Bronchial epithelial cell (primary cell): ENCODE measurements at regions not wholly inside any gene's neighbourhood (a gene's known extent, or its start where the extent isn't known, plus 50 kb on each side); places are given as distances from the start of the nearest gene placed in this dataset.

Experiments
- DNase-seq: peaks from one replicate; pipeline ENCODE4 v3.0.0-alpha.2; 2010; ENCODE audit warnings: low read depth
- FAIRE-seq: peaks from 2 replicates; lab custom pipeline; 2011; peaks lifted over from hg19 to GRCh38; lab: Jason Lieb, UNC
- H3K27me3 ChIP-seq: 2 replicates; pipeline ENCODE4 v1.5.1; 2011; ENCODE audit warnings: low read length; ENCODE audit not compliant: control insufficient read depth, insufficient read depth
- H3K36me3 ChIP-seq: 2 replicates; pipeline ENCODE4 v1.5.1; 2011; ENCODE audit warnings: low read length; ENCODE audit not compliant: control insufficient read depth, insufficient read depth
- H3K4me3 ChIP-seq: 2 replicates; pipeline ENCODE4 v1.5.1; 2011; ENCODE audit warnings: mild to moderate bottlenecking, low read depth, low read length, control low read depth
- CTCF ChIP-seq: IDR thresholded peaks from 2 replicates; pipeline ENCODE4 v1.5.1; 2011; ENCODE audit warnings: mild to moderate bottlenecking, moderate library complexity, low read length, control low read depth, inconsistent platforms; ENCODE audit not compliant: insufficient read depth, severe bottlenecking

GRCh38 chr1:61593331-61593730, 131.6 kb downstream of the TM2D1 start:
- no peak overlapping the region for H3K4me3 ChIP-seq
- H3K27me3 ChIP-seq = no peaks in the 10 kb centered on the region
- DNase-seq (no peak), FAIRE-seq (no peak)
- TF ChIP-seq CTCF = no peak
- no peaks in the 10 kb centered on the region for H3K36me3 ChIP-seq

- TF ChIP-seq CTCF = no peak
- H3K36me3 ChIP-seq = no peaks in the 10 kb centered on the region
- DNase-seq (no peak), FAIRE-seq (no peak)
- no peaks in the 10 kb centered on the region for H3K27me3 ChIP-seq
- no peak overlapping the region for H3K4me3 ChIP-seq
Observed at GRCh38 chr1:61591351-61591750, 133.6 kb downstream of the TM2D1 start.

GRCh38 chr1:61588736-61589672, 135.9 kb downstream of the TM2D1 start:
- DNase-seq (peak; percentile 68), FAIRE-seq (no peak)
- TF ChIP-seq CTCF = peak; percentile 88
- H3K36me3 ChIP-seq = no peaks in the 10 kb centered on the region
- no peaks in the 10 kb centered on the region for H3K27me3 ChIP-seq
- no peak overlapping the region for H3K4me3 ChIP-seq

- no peak for TF ChIP-seq CTCF
- peak; percentile 76 for DNase-seq
- no peaks in the 10 kb centered on the region for H3K36me3 ChIP-seq
- H3K4me3 ChIP-seq = no peak overlapping the region
- no peaks in the 10 kb centered on the region for H3K27me3 ChIP-seq
- FAIRE-seq = no peak
Observed at GRCh38 chr1:61585714-61586113, 139.2 kb downstream of the TM2D1 start.

GRCh38 chr1:61583703-61584102, 141.2 kb downstream of the TM2D1 start:
- FAIRE-seq (no peak), DNase-seq (no peak)
- Histone ChIP-seq H3K36me3 (no peaks in the 10 kb centered on the region), H3K4me3 (no peak overlapping the region), H3K27me3 (no peaks in the 10 kb centered on the region)
- TF ChIP-seq CTCF = no peak
